ENCODE measurements at regions not wholly inside any gene's neighbourhood (a gene's known extent, or its start where the extent isn't known, plus 50 kb on each side); places are given as distances from the start of the nearest gene placed in this dataset.

- H3K9me3 ChIP-seq (ENCODE audit: control insufficient read depth in 2 of 2, low read length in 2 of 2): peaks cover 7 to 9% of the 10 kb centered on the region in 2 experiments
- Mint-ChIP-seq H3K9me3 (peaks cover 1 to 25% (median 9%) of the 10 kb centered on the region in 7 donors), H3K27ac (no peak overlapping the region), H3K36me3 (peaks cover 25% of the 10 kb centered on the region), H3K4me3 (no peak overlapping the region), H3K4me1 (no peaks in the 10 kb centered on the region), H3K27me3 (no peaks in the 10 kb centered on the region)
- H3K27me3 ChIP-seq (ENCODE audit: control insufficient read depth, insufficient read depth, low read length): no peaks in the 10 kb centered on the region
- H3K4me3 ChIP-seq (ENCODE audit: low read depth, low read length): no peak overlapping the region
- no peak overlapping the region for H3K27ac ChIP-seq (ENCODE audit: insufficient read depth, low read length, poor library complexity, severe bottlenecking)
- H3K36me3 ChIP-seq (ENCODE audit: control insufficient read depth, insufficient read depth, low read length): no peaks in the 10 kb centered on the region
- DNase-seq: no peak
- no peak for ATAC-seq (ENCODE audit: low read depth in 2 of 2)
- no peaks in the 10 kb centered on the region for H3K4me1 ChIP-seq (ENCODE audit: control insufficient read depth, insufficient read depth, low read length, poor library complexity, severe bottlenecking)
Measured at GRCh38 chr16:11484691-11485258, 101.9 kb downstream of the LITAF start.

DNA sequence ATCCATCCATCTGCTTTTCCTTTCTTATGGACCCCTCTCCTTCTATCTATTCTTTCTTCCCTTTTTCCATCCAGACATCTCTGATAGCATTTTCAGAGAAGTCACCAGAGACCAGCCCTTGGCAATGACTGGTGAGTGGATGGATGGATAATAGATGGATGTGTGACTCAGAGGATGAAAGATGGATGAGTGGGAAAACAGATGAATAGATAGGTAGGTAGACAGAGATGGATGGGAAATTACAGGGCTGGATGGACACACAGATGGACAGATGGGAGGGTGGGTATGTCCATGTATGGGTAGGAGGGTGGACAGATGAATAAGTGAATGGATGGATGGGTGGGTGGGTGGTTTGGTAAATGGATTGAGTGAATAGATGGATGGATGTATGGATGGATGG is 101.0 kb downstream of the LITAF start:
- Mint-ChIP-seq H3K4me1 (no peaks in the 10 kb centered on the region), H3K9me3 (peaks cover 1 to 26% (median 6%) of the 10 kb centered on the region in 7 donors), H3K27me3 (no peaks in the 10 kb centered on the region), H3K27ac (peak overlapping the region in 1 of 3 donors; percentile 89), H3K4me3 (no peak overlapping the region), H3K36me3 (peaks cover 25% of the 10 kb centered on the region)
- no peak overlapping the region for H3K4me3 ChIP-seq (ENCODE audit: low read depth, low read length)
- H3K36me3 ChIP-seq (ENCODE audit: control insufficient read depth, insufficient read depth, low read length): no peaks in the 10 kb centered on the region
- ATAC-seq (ENCODE audit: low read depth in 2 of 2) (no peak), DNase-seq (no peak)
- no peaks in the 10 kb centered on the region for H3K4me1 ChIP-seq (ENCODE audit: control insufficient read depth, insufficient read depth, low read length, poor library complexity, severe bottlenecking)
- H3K27ac ChIP-seq (ENCODE audit: insufficient read depth, low read length, poor library complexity, severe bottlenecking): no peak overlapping the region
- peaks cover 7 to 9% of the 10 kb centered on the region in 2 experiments for H3K9me3 ChIP-seq (ENCODE audit: control insufficient read depth in 2 of 2, low read length in 2 of 2)
- no peaks in the 10 kb centered on the region for H3K27me3 ChIP-seq (ENCODE audit: control insufficient read depth, insufficient read depth, low read length)

DNA sequence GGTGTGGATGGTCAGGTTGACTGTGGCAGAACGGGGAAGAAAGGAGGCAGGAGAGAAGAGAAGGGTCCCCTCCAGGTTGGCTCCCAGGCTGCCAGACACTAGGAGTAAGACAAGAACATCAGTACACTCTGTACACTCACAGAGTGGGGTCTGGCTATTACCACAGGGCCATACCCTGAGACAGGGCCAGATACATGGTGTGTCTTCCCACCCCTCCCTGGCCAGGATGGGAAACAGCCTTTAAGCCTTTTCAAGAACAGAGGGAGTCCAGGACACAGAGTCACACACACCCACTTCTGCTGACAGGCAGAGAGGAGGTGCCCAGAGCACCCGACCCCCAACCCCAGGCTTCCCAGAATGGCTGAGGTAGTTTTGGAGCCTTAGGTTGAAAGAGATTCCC is 99.4 kb downstream of the LITAF start:
- Histone ChIP-seq H3K4me3 (ENCODE audit: low read depth, low read length) (no peak overlapping the region), H3K4me1 (ENCODE audit: control insufficient read depth, insufficient read depth, low read length, poor library complexity, severe bottlenecking) (no peaks in the 10 kb centered on the region), H3K9me3 (ENCODE audit: control insufficient read depth in 2 of 2, low read length in 2 of 2) (peaks cover 7% of the 10 kb centered on the region in 2 experiments), H3K36me3 (ENCODE audit: control insufficient read depth, insufficient read depth, low read length) (no peaks in the 10 kb centered on the region), H3K27me3 (ENCODE audit: control insufficient read depth, insufficient read depth, low read length) (no peaks in the 10 kb centered on the region), H3K27ac (ENCODE audit: insufficient read depth, low read length, poor library complexity, severe bottlenecking) (no peak overlapping the region)
- no peak overlapping the region for H3K27ac Mint-ChIP-seq
- H3K4me1 Mint-ChIP-seq: no peaks in the 10 kb centered on the region
- no peaks in the 10 kb centered on the region for H3K27me3 Mint-ChIP-seq
- no peak overlapping the region for H3K4me3 Mint-ChIP-seq
- ATAC-seq (ENCODE audit: low read depth in 2 of 2) (no peak), DNase-seq (no peak)
- peaks cover 20% of the 10 kb centered on the region for H3K36me3 Mint-ChIP-seq
- H3K9me3 Mint-ChIP-seq: peaks cover 1 to 19% (median 5%) of the 10 kb centered on the region in 7 donors

DNA sequence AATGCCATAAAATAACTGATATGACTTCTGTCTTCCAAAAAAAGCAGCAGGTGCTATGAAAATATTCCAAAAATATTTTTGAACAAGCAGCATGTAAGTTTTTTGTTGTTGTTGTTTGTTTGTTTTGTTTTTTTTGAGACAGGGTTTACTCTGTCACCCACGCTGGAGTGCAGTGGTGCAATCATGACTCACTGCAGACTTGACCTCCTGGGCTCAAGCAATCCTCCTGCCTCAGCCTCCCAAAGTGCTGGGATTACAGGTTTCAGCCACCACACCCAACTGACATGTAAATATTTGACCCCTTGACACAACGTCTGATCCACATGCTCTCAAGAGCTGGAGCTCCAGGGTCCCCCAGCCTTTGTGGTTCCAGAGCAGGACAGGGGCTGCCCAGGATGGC is 98.4 kb downstream of the LITAF start:
- Histone ChIP-seq H3K4me1 (ENCODE audit: control insufficient read depth, insufficient read depth, low read length, poor library complexity, severe bottlenecking) (no peaks in the 10 kb centered on the region), H3K27ac (ENCODE audit: insufficient read depth, low read length, poor library complexity, severe bottlenecking) (no peak overlapping the region), H3K36me3 (ENCODE audit: control insufficient read depth, insufficient read depth, low read length) (no peaks in the 10 kb centered on the region), H3K9me3 (ENCODE audit: control insufficient read depth in 2 of 2, low read length in 2 of 2) (peaks cover 2% of the 10 kb centered on the region in 2 experiments), H3K4me3 (ENCODE audit: low read depth, low read length) (no peak overlapping the region), H3K27me3 (ENCODE audit: control insufficient read depth, insufficient read depth, low read length) (no peaks in the 10 kb centered on the region)
- H3K9me3 Mint-ChIP-seq: peaks cover 0 to 12% (median 2%) of the 10 kb centered on the region in 7 donors
- H3K27me3 Mint-ChIP-seq: no peaks in the 10 kb centered on the region
- H3K4me3 Mint-ChIP-seq: no peak overlapping the region
- DNase-seq (no peak), ATAC-seq (ENCODE audit: low read depth in 2 of 2) (no peak)
- H3K4me1 Mint-ChIP-seq: peaks cover 0 to 3% (median 0%) of the 10 kb centered on the region in 4 donors
- no peak overlapping the region for H3K27ac Mint-ChIP-seq
- peaks cover 14% of the 10 kb centered on the region for H3K36me3 Mint-ChIP-seq

DNA sequence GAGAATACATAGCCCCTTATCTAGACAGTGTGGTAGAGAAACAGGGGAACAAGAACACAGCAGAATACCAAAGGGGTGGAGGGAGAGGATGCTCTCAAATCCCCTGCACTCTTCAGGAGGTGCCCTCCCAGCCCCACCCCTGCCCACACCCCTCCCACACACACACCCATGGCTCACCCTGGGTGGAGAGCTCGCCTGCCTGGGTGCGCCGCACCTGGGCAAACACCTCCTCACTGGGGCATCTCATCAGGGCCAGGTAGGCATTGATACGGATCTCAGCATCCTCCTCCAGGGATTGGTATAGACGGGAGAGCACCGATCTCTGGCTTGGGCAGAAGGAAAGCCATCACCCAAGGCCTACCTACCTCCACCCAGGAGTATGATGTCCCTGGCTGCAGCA is 95.2 kb downstream of the LITAF start:
- no peak for DNase-seq
- H3K36me3 Mint-ChIP-seq: peaks cover 5% of the 10 kb centered on the region
- Histone ChIP-seq H3K9me3 (ENCODE audit: control insufficient read depth in 2 of 2, low read length in 2 of 2) (no peaks in the 10 kb centered on the region), H3K4me1 (ENCODE audit: control insufficient read depth, insufficient read depth, low read length, poor library complexity, severe bottlenecking) (no peaks in the 10 kb centered on the region), H3K36me3 (ENCODE audit: control insufficient read depth, insufficient read depth, low read length) (no peaks in the 10 kb centered on the region), H3K27me3 (ENCODE audit: control insufficient read depth, insufficient read depth, low read length) (no peaks in the 10 kb centered on the region), H3K4me3 (ENCODE audit: low read depth, low read length) (no peak overlapping the region), H3K27ac (ENCODE audit: insufficient read depth, low read length, poor library complexity, severe bottlenecking) (no peak overlapping the region)
- H3K4me1 Mint-ChIP-seq: peaks cover 0 to 8% (median 2%) of the 10 kb centered on the region in 4 donors
- H3K4me3 Mint-ChIP-seq: no peak overlapping the region
- H3K27ac Mint-ChIP-seq: peak overlapping the region in 1 of 3 donors; percentile 8
- peaks cover 0 to 8% (median 0%) of the 10 kb centered on the region in 7 donors for H3K9me3 Mint-ChIP-seq
- ATAC-seq (ENCODE audit: low read depth in 2 of 2): no peak
- no peaks in the 10 kb centered on the region for H3K27me3 Mint-ChIP-seq

- Mint-ChIP-seq H3K36me3 (peaks cover 5% of the 10 kb centered on the region), H3K4me1 (peaks cover 0 to 20% (median 2%) of the 10 kb centered on the region in 4 donors), H3K4me3 (peak overlapping the region in 1 of 4 donors; percentile 12), H3K9me3 (peaks cover 0 to 8% (median 0%) of the 10 kb centered on the region in 7 donors), H3K27ac (peak overlapping the region; percentile 41 to 69 (median 55)), H3K27me3 (no peaks in the 10 kb centered on the region)
- Histone ChIP-seq H3K4me1 (ENCODE audit: control insufficient read depth, insufficient read depth, low read length, poor library complexity, severe bottlenecking) (no peaks in the 10 kb centered on the region), H3K27ac (ENCODE audit: insufficient read depth, low read length, poor library complexity, severe bottlenecking) (no peak overlapping the region), H3K9me3 (ENCODE audit: control insufficient read depth in 2 of 2, low read length in 2 of 2) (no peaks in the 10 kb centered on the region), H3K4me3 (ENCODE audit: low read depth, low read length) (no peak overlapping the region), H3K27me3 (ENCODE audit: control insufficient read depth, insufficient read depth, low read length) (no peaks in the 10 kb centered on the region), H3K36me3 (ENCODE audit: control insufficient read depth, insufficient read depth, low read length) (no peaks in the 10 kb centered on the region)
- no peak for DNase-seq
- no peak for ATAC-seq (ENCODE audit: low read depth in 2 of 2)
Measured at GRCh38 chr16:11492808-11493530, 93.8 kb downstream of the LITAF start.

DNA sequence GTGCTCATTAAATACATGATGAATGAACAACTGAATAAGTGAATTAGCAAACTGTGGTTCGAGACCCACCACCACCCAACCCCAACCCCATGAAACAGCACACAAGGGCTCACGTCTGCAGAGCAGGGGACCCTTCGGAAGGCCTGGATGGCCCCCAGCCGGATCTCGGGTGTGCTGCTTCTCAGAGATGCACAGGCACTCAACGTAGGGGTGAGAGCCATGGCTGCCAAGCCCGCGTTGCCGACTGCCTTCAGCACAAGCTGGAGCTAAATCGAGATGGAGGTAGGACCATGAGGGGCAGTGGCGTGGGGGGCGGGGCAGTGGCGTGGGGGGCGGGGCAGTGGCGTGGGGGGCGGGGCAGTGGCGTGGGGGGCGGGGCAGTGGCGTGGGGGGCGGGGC is 93.2 kb downstream of the LITAF start:
- Histone ChIP-seq H3K9me3 (ENCODE audit: control insufficient read depth in 2 of 2, low read length in 2 of 2) (no peaks in the 10 kb centered on the region), H3K36me3 (ENCODE audit: control insufficient read depth, insufficient read depth, low read length) (no peaks in the 10 kb centered on the region), H3K4me1 (ENCODE audit: control insufficient read depth, insufficient read depth, low read length, poor library complexity, severe bottlenecking) (no peaks in the 10 kb centered on the region), H3K27ac (ENCODE audit: insufficient read depth, low read length, poor library complexity, severe bottlenecking) (no peak overlapping the region), H3K4me3 (ENCODE audit: low read depth, low read length) (no peak overlapping the region), H3K27me3 (ENCODE audit: control insufficient read depth, insufficient read depth, low read length) (no peaks in the 10 kb centered on the region)
- peaks cover 0 to 8% (median 0%) of the 10 kb centered on the region in 7 donors for H3K9me3 Mint-ChIP-seq
- H3K36me3 Mint-ChIP-seq: peaks cover 5% of the 10 kb centered on the region
- ATAC-seq (ENCODE audit: low read depth in 2 of 2): no peak
- no peaks in the 10 kb centered on the region for H3K27me3 Mint-ChIP-seq
- H3K4me1 Mint-ChIP-seq: peaks cover 0 to 24% (median 2%) of the 10 kb centered on the region in 4 donors
- H3K27ac Mint-ChIP-seq: peak overlapping the region in 1 of 3 donors; percentile 41
- peak overlapping the region in 1 of 4 donors; percentile 12 for H3K4me3 Mint-ChIP-seq
- DNase-seq: peak in 1 of 3 donors; percentile 15

Measured in CD4-positive, CD25-positive, alpha-beta regulatory T cell (primary cell).